HG03439 (cell line): ENCODE measurements at regions not wholly inside any gene's neighbourhood (a gene's known extent, or its start where the extent isn't known, plus 50 kb on each side); places are given as distances from the start of the nearest gene placed in this dataset.

Source experiments
- ATAC-seq: cut with Tn5 transposase; IDR thresholded peaks from one replicate; pipeline ENCODE4 v1.9.1; 2021; ENCODE audit warnings: mild to moderate bottlenecking, moderate library complexity; ENCODE audit not compliant: unreplicated experiment

DNA sequence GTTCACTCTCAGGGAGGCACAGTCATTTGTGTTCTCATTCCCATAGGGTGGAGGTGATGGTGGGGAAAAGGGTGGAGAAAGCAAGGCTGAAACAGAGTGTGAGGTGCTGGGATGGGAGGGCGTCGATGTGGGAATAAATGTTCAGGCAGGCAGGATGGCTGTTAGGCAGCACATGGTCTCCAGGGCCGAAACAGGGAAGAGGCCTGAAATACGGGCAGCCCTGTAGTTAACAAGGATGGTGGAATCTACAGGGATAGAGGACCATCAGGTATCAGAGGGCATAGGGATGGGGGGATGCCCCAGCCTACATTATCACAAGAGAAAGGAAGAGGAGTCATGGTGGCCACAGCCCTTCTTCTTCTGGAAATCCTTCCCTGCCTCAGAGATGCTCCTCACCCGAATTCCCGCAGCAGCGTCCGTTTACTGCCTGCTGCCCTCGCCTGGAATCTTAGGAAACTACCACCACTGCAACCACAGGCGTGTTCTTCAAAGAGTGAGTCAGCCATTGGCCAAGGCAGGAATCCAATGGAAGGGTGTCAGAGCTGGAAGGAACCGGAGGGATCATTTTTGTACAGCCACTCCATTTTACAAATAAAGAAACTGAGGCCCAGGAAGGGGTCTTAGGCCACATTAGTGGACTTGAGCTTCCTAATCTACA lies 49.7 kb upstream of the POMGNT2 start:
- ATAC-seq = no peak
